Islet precursor cell (in vitro differentiated cells): ENCODE measurements at regions not wholly inside any gene's neighbourhood (a gene's known extent, or its start where the extent isn't known, plus 50 kb on each side); places are given as distances from the start of the nearest gene placed in this dataset.

Experiments used
- DNase-seq: peaks from one replicate; pipeline ENCODE4 v3.0.0-alpha.2; 2018

GRCh38 chr13:78420814-78421213, 182.5 kb downstream of the POU4F1 start:
- no peak for DNase-seq

- no peak for DNase-seq
These were observed 189.3 kb downstream of the POU4F1 start for GRCh38 chr13:78413887-78414553.

- DNase-seq: no peak
These were observed 192.5 kb downstream of the POU4F1 start for GRCh38 chr13:78410847-78411246.

GRCh38 chr13:78410164-78410563, 193.2 kb downstream of the POU4F1 start:
- no peak for DNase-seq

- no peak for DNase-seq
These were observed 194.2 kb downstream of the POU4F1 start for GRCh38 chr13:78409172-78409571.

GRCh38 chr13:78404846-78405360, 198.4 kb downstream of the POU4F1 start:
- DNase-seq: no peak

- no peak for DNase-seq
These were observed 200.5 kb downstream of the POU4F1 start for GRCh38 chr13:78402708-78403400.

GRCh38 chr13:78401873-78402707, 201.3 kb downstream of the POU4F1 start:
- DNase-seq: peak; percentile 54

GRCh38 chr13:78398743-78399410, 204.5 kb downstream of the POU4F1 start:
- no peak for DNase-seq

- no peak for DNase-seq
These were observed 209.8 kb downstream of the POU4F1 start for GRCh38 chr13:78393286-78394142.

GRCh38 chr13:78383899-78384298, 219.5 kb downstream of the POU4F1 start:
- no peak for DNase-seq

GRCh38 chr13:78383071-78383484, 220.3 kb downstream of the POU4F1 start:
- DNase-seq: no peak

GRCh38 chr13:78382491-78382890, 220.9 kb downstream of the POU4F1 start:
- no peak for DNase-seq

- no peak for DNase-seq
These were observed 226.5 kb downstream of the POU4F1 start for GRCh38 chr13:78376822-78377221.

- no peak for DNase-seq
These were observed 227.3 kb downstream of the POU4F1 start for GRCh38 chr13:78376033-78376432.

GRCh38 chr13:78372581-78372980, 230.8 kb downstream of the POU4F1 start:
- no peak for DNase-seq

- no peak for DNase-seq
These were observed 233.1 kb downstream of the POU4F1 start for GRCh38 chr13:78370231-78370630.

GRCh38 chr13:78364711-78365110, 238.6 kb downstream of the POU4F1 start:
- DNase-seq: no peak

- no peak for DNase-seq
These were observed 262.3 kb downstream of the POU4F1 start for GRCh38 chr13:78341032-78341431.

GRCh38 chr13:78339927-78340326, 263.4 kb downstream of the POU4F1 start:
- no peak for DNase-seq

GRCh38 chr13:78334059-78334458, 269.3 kb downstream of the POU4F1 start:
- no peak for DNase-seq

GRCh38 chr13:78326633-78327032, 276.7 kb downstream of the POU4F1 start:
- DNase-seq: no peak
